Stimulated activated CD4-positive, alpha-beta T cell treated with anti-CD3 and anti-CD28 coated beads, Interleukin-1b, Interleukin-23, amount 100 ng/mL, for 4 hours (primary cell): ENCODE measurements at regions not wholly inside any gene's neighbourhood (a gene's known extent, or its start where the extent isn't known, plus 50 kb on each side); places are given as distances from the start of the nearest gene placed in this dataset.
"Not testable (repeated sequence)": the region's sequence is repeated elsewhere in the genome, so short reads cannot be mapped to it uniquely, and the experiment has no call there.

Experiments
- DNase-seq, 2 donors: peaks; one replicate each; pipeline ENCODE4 v3.0.0-alpha.2; 2020; ENCODE audit warnings: low read depth in 2 of 2

GRCh38 chr7:21317966-21318915, 109.6 kb upstream of the SP4 start:
- no peak for DNase-seq

GRCh38 chr7:21318916-21319270, 109.0 kb upstream of the SP4 start:
- DNase-seq: no peak

DNA sequence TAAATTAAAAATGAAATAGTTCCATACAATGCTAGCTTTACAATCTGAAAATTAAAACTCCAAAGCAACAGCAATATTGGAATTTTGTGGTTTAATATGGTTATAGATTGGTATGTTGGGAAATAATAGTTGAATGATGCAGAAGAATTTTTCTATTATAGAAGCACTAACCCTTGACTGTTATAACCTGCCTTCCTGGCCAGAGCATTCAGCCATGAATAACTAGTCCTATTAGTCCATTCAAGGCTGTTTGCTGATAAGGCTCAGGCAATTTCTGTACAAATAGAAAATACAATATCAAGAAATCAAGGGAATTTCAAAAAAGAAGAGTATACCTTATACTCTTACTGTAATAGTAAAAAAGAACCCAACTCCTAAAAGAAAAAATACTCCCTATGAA, 101.6 kb upstream of the SP4 start:
- no peak for DNase-seq

DNA sequence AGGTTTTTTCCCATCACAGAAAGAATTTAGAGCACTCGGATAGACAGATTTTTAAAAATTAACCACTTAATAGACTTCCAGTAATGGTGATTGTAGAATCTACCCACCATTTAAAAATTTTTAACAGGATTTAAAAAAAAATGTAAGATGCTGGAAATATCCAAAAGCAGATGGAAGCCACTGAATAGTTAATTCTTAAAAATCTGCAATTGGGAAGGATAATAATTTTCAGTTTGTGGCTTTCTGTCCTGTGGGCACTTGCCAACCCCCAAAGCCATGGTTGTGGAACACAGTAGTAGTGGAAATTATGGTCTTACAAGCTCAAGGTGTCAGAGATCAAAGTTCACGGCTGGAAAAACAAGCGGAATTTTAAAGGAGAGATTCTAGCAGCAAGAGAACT, 101.0 kb upstream of the SP4 start:
- DNase-seq: no peak

- no peak for DNase-seq
Observed at GRCh38 chr7:21327422-21328409, 100.2 kb upstream of the SP4 start.

DNA sequence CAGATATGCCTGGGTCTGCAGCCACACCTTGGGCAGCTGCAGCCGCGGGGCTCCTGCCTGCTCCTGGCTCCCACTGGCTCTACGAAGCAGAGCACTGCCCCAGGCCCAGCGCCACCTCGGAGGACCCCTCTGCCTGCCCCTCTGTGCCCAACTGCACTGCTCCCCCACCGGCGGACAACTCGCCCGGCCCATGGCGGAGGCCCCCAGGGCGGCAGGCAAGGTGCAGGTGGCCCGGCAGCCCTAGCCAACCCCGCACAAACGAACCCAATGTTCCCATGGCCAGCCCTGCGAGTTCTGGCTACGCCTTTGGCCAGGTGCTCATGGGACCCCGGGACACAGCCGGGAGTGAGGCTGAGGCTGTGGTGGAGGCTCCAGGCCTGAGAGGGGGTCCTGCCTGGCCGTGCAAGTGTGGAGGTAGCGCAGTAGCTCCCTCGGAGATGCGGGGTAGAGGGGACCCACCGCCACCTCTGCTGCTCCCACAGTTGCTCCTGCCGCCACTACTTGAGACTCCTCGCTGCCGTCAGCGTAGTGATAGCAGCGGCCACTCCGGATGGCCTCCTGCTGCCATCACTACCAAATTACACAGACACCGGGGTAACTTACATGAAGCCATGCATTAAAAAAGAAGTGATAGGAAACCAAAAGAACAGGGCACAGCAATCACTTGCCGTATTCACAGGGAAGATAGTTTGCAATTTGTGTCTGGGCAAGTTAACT, 97.3 kb upstream of the SP4 start:
- DNase-seq: no peak

DNA sequence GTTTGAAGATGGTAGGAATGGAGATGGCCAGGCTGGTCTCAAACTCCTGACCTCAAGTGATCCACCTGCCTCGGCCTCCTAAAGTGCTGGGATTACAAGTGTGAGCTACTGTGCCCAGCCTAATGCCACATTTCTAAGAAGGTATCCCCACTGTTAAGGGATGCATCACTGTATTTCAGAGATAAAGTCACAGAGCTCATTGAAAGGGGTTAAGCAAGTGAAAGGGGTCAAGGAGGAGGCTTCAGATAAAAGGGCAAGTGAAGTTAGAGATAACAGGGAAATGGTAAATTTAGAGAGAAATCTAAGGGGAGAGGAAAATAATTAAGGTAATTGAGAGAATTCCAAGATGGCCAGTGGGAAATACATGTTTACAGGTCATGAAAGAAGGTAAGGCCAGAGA, 93.0 kb upstream of the SP4 start:
- DNase-seq: no peak

DNA sequence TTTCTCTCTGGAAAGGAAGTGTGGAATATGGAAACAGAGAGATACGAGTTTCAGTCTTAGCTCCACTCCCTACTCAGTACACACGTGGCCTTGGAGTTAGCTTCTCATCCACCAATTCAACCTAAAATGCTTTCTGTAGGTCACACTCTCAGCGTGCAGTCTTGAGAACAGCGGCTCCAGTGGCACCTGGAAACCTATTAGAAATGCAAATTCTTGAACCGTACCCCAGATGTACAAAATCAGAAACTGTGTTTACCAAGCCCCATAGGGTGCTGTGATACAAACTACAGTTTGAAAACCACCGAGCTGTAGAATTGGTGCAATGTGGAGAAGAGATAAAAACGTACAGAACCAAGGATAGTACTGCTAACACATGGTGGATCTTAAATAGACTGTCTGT, 91.1 kb upstream of the SP4 start:
- DNase-seq: no peak

- DNase-seq: peak; percentile 7 to 20
Observed at GRCh38 chr7:21338728-21339164, 89.1 kb upstream of the SP4 start.

DNA sequence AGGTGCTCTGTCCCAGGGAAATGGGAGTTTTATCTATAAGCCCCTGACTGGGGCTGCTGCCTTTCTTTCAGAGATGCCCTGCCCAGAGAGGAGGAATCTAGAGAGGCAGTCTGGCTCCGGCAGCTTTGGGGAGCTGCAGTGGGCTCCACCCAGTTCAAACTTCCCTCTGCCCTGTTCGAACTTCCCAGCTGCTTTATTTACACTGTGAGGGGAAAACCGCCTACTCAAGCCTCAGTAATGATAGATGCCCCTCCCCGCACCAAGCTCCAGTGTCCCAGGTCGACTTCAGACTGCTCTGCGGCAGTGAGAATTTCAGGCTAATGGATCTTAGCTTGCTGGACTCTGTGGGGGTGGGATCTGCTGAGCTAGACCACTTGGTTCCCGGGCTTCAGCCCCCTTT, 83.0 kb upstream of the SP4 start:
- not testable (repeated sequence) for DNase-seq

GRCh38 chr7:21345361-21345760, 82.5 kb upstream of the SP4 start:
- no peak for DNase-seq

GRCh38 chr7:21346297-21346696, 81.6 kb upstream of the SP4 start:
- no peak for DNase-seq

- DNase-seq: no peak
Observed at GRCh38 chr7:21352540-21353387, 75.1 kb upstream of the SP4 start.

DNA sequence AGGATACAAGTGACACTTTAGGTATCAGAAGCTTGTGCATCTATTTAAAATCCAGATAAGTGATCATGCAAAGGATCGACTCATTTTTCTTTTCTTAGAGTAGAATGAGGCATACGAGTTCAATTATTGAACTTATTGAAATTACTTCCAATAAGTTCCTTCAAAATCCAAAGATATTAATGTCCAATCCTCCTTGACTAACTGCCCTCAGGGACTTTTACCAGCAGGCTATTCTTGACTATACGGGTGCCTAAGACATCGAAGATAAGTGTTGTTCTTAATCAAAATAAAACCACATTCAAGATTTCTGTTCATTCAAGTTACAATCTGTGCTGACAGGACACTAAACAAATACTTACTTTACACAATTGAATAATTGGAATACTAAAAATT, 74.5 kb upstream of the SP4 start:
- no peak for DNase-seq

DNA sequence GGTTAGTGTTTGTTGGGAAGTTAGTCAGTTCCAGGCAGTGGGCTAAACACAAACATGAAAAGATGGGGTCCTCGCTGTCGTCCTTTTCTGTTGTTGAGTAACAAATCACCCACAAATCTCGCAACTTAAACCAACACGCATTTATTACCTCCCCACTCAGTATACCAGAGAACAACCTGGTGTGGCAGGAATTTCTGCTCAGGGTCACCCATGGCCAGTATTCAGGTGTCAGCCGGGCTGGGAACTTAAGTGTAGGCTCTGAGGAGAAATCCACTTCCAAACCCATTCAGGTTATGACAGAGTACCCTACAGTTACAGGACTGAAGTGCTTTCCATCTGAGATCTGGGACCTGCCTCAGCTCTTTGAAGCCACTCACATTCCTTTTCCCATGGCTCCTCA, 73.6 kb upstream of the SP4 start:
- DNase-seq: no peak

DNA sequence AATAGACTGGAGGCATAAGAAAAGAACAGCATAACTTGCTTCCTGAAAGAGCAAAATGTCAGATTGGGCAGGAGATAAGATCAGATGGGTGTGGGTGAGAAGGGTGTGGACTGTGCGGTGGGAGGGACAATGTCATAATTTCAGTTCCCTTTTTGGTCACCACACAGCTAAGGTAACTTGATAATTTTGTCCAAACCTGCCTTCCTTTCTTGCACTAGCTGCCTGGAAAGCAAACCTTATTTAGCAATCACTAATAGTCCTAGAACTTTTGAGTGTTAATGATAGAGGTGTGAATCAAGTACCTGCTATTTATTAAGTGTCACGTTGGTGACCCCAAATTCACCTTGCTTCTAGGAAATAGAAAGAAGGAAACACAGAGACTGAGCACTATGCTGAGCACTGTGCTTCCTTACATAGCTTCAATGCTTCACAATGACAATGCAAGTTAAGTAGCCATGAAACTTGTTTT, 72.4 kb upstream of the SP4 start:
- DNase-seq: peak in 1 of 2 donors; percentile 12

DNA sequence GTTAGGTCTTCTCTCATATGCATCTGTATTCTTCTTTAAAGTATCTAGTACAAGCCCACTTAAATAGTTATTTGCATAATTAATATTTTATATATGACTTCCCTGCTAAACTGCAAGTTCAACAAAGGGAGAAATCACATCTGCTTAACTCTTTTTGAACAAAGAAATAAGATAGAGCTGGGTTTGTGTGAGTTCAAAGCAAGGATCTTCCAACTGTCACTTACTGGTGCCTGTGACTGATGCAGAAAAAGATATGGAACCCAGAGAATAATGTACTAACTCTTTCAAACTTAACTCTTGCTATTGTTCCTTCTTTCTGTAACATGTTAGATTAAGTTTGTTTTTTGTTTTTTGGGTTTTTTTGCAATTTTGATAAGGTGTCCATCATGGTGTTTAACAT, 71.3 kb upstream of the SP4 start:
- no peak for DNase-seq

DNA sequence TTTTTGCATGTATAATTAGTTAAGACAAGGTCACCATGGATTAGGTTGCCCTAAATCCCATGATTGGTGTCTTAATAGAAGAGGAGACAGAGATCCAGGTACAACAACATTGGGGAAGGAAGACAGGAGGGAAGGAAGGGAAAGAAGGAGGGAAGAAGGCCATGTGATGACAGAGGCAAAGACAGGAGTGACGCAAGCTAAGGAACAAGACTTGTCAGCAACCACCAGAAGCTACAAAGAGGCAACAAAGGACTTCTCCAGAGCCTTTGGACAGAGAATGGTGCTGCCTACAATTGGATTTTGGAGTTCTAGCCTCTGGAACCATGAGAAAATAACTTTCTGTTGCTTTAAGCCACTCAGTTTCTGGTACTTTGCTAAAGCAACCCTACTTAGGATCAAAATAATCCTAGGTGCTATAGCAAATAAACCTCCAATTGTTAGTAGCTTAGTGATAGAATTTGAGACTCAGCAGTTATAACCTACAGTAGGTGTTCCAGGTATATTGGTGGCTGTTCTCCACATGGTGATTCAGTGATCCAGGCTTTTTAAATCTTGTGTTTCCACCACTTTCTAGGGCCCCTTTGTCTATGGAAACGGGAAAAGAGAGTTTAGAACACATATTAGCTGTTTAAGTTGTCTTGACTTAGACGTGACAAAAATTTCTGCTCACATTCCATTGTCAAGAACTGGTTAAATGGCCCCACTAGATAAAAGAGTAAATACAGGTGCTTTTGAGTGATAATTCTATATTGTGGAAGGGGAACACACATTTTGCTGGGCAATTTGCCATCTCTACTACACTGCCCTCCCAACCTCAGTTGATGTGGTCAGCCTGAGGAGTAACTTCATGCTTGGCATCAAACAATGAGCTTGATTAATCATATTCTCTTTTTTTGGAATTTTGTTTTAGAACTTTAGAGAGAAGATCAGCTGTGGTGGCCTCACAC, 70.5 kb upstream of the SP4 start:
- DNase-seq: no peak

DNA sequence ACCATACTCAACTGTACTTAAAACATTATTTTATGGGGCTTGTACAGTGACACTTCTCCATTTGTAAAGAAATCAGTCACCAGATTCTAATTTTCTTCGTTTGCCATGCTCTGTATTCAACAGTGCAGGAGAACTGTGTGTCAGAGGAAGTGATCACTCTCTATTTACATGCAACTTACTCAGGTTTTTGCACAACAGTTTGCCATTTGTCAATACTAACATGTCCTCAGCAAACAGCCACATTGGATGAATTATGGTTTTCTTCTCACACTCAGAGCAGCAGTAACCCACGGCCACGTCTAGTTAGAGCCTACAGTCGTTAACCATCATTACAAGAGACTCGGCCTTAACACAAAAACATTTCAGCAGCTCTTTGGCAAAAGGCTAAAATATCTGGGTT, 69.2 kb upstream of the SP4 start:
- DNase-seq: no peak

DNA sequence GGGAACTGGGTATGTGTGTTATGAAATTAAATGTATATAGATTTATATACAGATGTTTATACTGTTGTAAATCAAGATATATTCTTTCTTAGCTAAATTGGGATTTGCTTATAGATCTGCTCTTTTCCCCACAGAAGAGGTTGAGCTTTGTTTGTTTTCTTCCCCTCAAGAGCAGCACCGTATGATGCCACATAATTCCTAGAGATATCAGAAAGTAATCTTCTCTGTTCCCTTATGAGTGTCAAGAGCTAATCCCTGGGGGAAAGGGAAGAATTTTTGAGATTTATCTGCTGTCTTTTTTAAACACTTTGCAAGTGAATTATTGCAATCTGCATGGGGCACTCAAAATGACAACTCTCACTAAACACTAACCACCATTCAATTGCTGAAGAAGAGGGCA, 68.7 kb upstream of the SP4 start:
- no peak for DNase-seq
